HepG2 (cell line): ENCODE measurements at regions not wholly inside any gene's neighbourhood (a gene's known extent, or its start where the extent isn't known, plus 50 kb on each side); places are given as distances from the start of the nearest gene placed in this dataset.

Source experiments
- BCL3 ChIP-seq: sonication (generic); formaldehyde crosslinking; IDR thresholded peaks from 2 replicates; pipeline ENCODE4 v1.5.1; 2020; ENCODE audit warnings: mild to moderate bottlenecking, missing genetic modification reagents, moderate library complexity
- CTCF ChIP-seq: sonication (generic); formaldehyde crosslinking; IDR thresholded peaks from 2 replicates; pipeline ENCODE4 v1.5.0; 2020; ENCODE audit warnings: mild to moderate bottlenecking, missing genetic modification reagents, moderate library complexity
- GABPA ChIP-seq, 2 experiments: IDR thresholded peaks; 2 replicates each; pipeline ENCODE4 v1.6.1; 2011 to 2016; ENCODE audit warnings: low read depth in 2 of 2, low read length in 1 of 2, missing biosample characterization in 1 of 2, missing genetic modification characterization in 1 of 2
- JARID2 ChIP-seq: sonication (generic); formaldehyde crosslinking; IDR thresholded peaks from 2 replicates; pipeline ENCODE4 v1.8.1; 2023; ENCODE audit warnings: missing genetic modification reagents, inconsistent platforms; ENCODE audit not compliant: insufficient replicate concordance
- MXD1 ChIP-seq: sonication (generic); formaldehyde crosslinking; IDR thresholded peaks from 2 replicates; pipeline ENCODE4 v1.4.0; 2020; ENCODE audit warnings: mild to moderate bottlenecking, missing genetic modification reagents
- PBX2 ChIP-seq: IDR thresholded peaks from 2 replicates; pipeline ENCODE4 v1.6.1; 2016; ENCODE audit warnings: control low read depth
- PCBP2 ChIP-seq: fragments of 200-400 bp; formaldehyde crosslinking; optimal IDR thresholded peaks from 2 replicates; pipeline ENCODE3; 2018; ENCODE audit warnings: low read length, low read depth; ENCODE audit not compliant: poor library complexity, severe bottlenecking
- PHF20 ChIP-seq: sonication (generic); formaldehyde crosslinking; IDR thresholded peaks from 2 replicates; pipeline ENCODE4 v1.5.0; 2020; ENCODE audit warnings: mild to moderate bottlenecking, missing genetic modification reagents
- POLR2A ChIP-seq, 2 experiments: IDR thresholded peaks; 2 replicates each; pipeline ENCODE4 v1.6.1; 2011; ENCODE audit warnings: low read depth in 2 of 2, low read length in 2 of 2, mild to moderate bottlenecking in 1 of 2, moderate library complexity in 1 of 2; ENCODE audit not compliant: insufficient read depth in 1 of 2
- TAF1 ChIP-seq: sonication (generic); formaldehyde crosslinking; IDR thresholded peaks from 2 replicates; pipeline ENCODE4 v1.4.0; 2020; ENCODE audit warnings: missing genetic modification reagents
- ZNF317 ChIP-seq: sonication (generic); formaldehyde crosslinking; IDR thresholded peaks from 2 replicates; pipeline ENCODE4 v1.5.0; 2020; ENCODE audit warnings: mild to moderate bottlenecking, missing genetic modification reagents
- ZNF773 ChIP-seq: sonication (generic); formaldehyde crosslinking; IDR thresholded peaks from 2 replicates; pipeline ENCODE4 v1.4.0; 2020; ENCODE audit warnings: missing genetic modification reagents, borderline replicate concordance
- ZSCAN29 ChIP-seq: sonication (generic); formaldehyde crosslinking; conservative IDR thresholded peaks from 2 replicates; pipeline ENCODE4 v1.4.0; 2020; ENCODE audit warnings: mild to moderate bottlenecking, missing genetic modification reagents

GRCh38 chr6:154933181-154933827, 61.8 kb upstream of the TIAM2 start:
- TF ChIP-seq MXD1 (CRISPR knock-in tag) (no peak), POLR2A (IDR thresholded peaks at IDR 0.05; ENCODE audit: insufficient read depth in 1 of 2, low read depth in 2 of 2, low read length in 2 of 2) (no peak), ZSCAN29 (CRISPR knock-in tag) (no peak), ZNF317 (no peak), CTCF (CRISPR knock-in tag) (no peak), TAF1 (CRISPR knock-in tag) (no peak), PBX2 (CRISPR knock-in tag) (no peak), ZNF773 (CRISPR knock-in tag) (no peak), JARID2 (no peak), BCL3 (no peak), GABPA (IDR thresholded peaks at IDR 0.05; ENCODE audit: low read depth, low read length) (no peak), GABPA (CRISPR knock-in tag; IDR thresholded peaks at IDR 0.05; ENCODE audit: low read depth) (no peak), PHF20 (no peak), PCBP2 (no peak)
